ENCODE measurements at regions not wholly inside any gene's neighbourhood (a gene's known extent, or its start where the extent isn't known, plus 50 kb on each side); places are given as distances from the start of the nearest gene placed in this dataset.
"Not testable (repeated sequence)": the region's sequence is repeated elsewhere in the genome, so short reads cannot be mapped to it uniquely, and the experiment has no call there.

DNA sequence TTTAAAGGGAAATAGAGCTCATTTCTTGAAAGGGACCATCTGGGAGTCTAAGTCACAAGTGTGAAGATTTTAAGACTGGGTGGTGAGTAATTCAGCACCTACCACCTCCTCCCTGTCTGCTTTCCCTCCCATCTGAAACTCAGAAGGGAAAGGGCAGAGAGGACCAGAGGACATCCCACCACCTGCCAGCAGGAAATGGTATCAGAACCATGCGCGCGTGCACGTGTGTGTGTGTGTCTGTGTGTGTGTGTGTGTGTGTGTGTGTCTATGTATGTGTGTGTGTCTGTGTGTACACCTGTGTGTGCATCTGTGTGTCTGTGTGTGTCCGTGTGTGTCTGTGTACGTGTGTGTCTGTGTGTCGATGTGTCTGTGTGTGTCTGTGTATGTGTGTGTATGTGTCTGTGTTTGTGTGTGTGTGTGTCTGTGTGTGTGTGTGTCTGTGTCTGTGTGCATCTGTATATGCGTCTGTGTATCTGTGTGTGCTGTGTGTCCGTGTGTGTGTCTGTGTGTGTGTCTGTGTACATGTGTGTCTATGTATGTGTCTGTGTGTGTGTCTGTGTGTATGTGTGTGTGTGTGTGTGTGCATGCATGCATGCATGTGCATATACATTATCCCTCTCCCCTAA lies 76.8 kb downstream of the ZFP36L2 start:
- peak; percentile 97 for ATAC-seq

DNA sequence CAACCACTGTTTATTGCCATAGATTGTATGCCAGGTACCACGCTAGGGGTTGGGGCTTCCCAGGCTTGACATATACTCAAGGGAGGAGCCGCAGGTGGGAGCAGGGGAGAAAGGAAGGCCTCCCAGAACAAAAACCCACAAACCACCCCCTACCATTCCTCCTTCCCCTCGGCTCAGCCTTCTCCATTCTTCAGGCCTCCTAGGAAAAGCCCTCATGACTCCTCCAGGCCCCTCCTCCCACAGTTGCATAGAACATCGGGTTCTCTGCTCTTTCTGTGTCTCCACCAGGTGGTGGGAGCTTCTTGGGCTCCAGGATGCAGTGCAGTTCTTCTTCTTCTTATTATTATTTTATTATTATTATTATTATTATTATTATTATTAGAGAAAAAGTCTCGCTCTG lies 80.3 kb downstream of the ZFP36L2 start:
- no peak for ATAC-seq
- Mint-ChIP-seq H3K27ac (no peak overlapping the region), H3K36me3 (ENCODE audit: low read depth) (peaks cover 2% of the 10 kb centered on the region), H3K4me1 (peaks cover 60% of the 10 kb centered on the region), H3K9me3 (ENCODE audit: low read depth) (no peaks in the 10 kb centered on the region), H3K27me3 (no peaks in the 10 kb centered on the region), H3K4me3 (no peak overlapping the region)
- ChIA-PET CTCF (interaction anchor here (1.0 to 2.8 kb wide), 2 partner anchors 24 to 28 kb away, joined by 6 to 8 read pairs; no protein-coding TSS in a partner anchor), POLR2A (no interaction called here)
- intact Hi-C loops (cut with DNase I, micrococcal nuclease): no loop called here
- no peak for DNase-seq

More for the DNA sequence above, 76.8 kb downstream of the ZFP36L2 start:
- ChIA-PET POLR2A (interaction anchor here (0.6 to 1.4 kb wide), 7 partner anchors 10 to 45 kb away, joined by 3 to 9 read pairs (median 4); no protein-coding TSS in a partner anchor), CTCF (interaction anchor here (0.7 to 3.3 kb wide), 16 partner anchors 10 to 427 kb away, joined by 3 to 22 read pairs (median 4); no protein-coding TSS in a partner anchor)
- Mint-ChIP-seq H3K4me1 (peaks cover 67% of the 10 kb centered on the region), H3K27me3 (no peaks in the 10 kb centered on the region), H3K4me3 (peak overlapping the region; percentile 49), H3K27ac (peak overlapping the region; percentile 97), H3K36me3 (ENCODE audit: low read depth) (peaks cover 2% of the 10 kb centered on the region), H3K9me3 (ENCODE audit: low read depth) (no peaks in the 10 kb centered on the region)
- intact Hi-C loops (cut with DNase I, micrococcal nuclease): loop anchor here (1.0 to 5.0 kb wide), 4 partner anchors 9 to 1307 kb away; no protein-coding TSS in a partner anchor
- peak; percentile 86 for DNase-seq

GRCh38 chr2:43144263-43144662 lies 82.1 kb downstream of the ZFP36L2 start:
- ChIA-PET CTCF (interaction anchor here (1.2 kb wide), 1 partner anchor 83 kb away, joined by 3 read pairs; no protein-coding TSS in a partner anchor), POLR2A (no interaction called here)
- ATAC-seq: no peak
- peaks cover 62% of the 10 kb centered on the region for H3K4me1 Mint-ChIP-seq
- DNase-seq: no peak
- H3K36me3 Mint-ChIP-seq (ENCODE audit: low read depth): peaks cover 3% of the 10 kb centered on the region
- H3K4me3 Mint-ChIP-seq: no peak overlapping the region
- intact Hi-C loops (cut with DNase I, micrococcal nuclease): no loop called here
- no peaks in the 10 kb centered on the region for H3K9me3 Mint-ChIP-seq (ENCODE audit: low read depth)
- no peaks in the 10 kb centered on the region for H3K27me3 Mint-ChIP-seq
- H3K27ac Mint-ChIP-seq: peak overlapping the region; percentile 23

DNA sequence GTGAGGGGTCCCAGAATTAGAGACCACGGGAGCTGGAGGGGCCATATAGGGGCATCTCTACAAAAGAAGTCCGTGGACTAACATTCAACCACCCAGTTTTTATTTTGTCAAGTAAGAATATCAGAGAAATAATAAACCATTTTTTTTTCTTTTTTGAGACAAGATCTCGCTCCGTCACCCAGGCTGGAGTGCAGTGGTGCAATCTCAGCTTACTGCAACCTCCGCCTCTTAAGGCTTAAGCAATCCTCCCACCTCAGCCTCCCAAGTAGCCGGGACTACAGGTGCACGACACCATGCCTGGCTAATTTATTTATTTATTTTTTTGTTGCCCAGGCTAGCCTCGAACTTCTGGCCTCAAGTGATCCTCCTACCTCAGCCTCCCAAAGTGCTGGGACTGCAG lies 82.7 kb downstream of the ZFP36L2 start:
- ChIA-PET CTCF (interaction anchor here (0.8 to 1.2 kb wide), 3 partner anchors 11 to 83 kb away, joined by 3 read pairs; no protein-coding TSS in a partner anchor), POLR2A (no interaction called here)
- H3K4me1 Mint-ChIP-seq: peaks cover 59% of the 10 kb centered on the region

GRCh38 chr2:43142921-43143438 lies 83.4 kb downstream of the ZFP36L2 start:
- H3K4me3 Mint-ChIP-seq: peak overlapping the region; percentile 61
- peaks cover 59% of the 10 kb centered on the region for H3K4me1 Mint-ChIP-seq
- ATAC-seq (peak; percentile 75), DNase-seq (peak; percentile 76)
- ChIA-PET CTCF (interaction anchor here (0.6 to 1.2 kb wide), 4 partner anchors 11 to 84 kb away, joined by 3 read pairs; no protein-coding TSS in a partner anchor), POLR2A (interaction anchor here (0.6 kb wide), 1 partner anchor 24 kb away, joined by 3 read pairs; no protein-coding TSS in a partner anchor)
- H3K9me3 Mint-ChIP-seq (ENCODE audit: low read depth): no peaks in the 10 kb centered on the region
- H3K36me3 Mint-ChIP-seq (ENCODE audit: low read depth): peaks cover 3% of the 10 kb centered on the region
- peak overlapping the region; percentile 81 for H3K27ac Mint-ChIP-seq
- intact Hi-C loops (cut with DNase I, micrococcal nuclease): no loop called here
- H3K27me3 Mint-ChIP-seq: no peaks in the 10 kb centered on the region

More for the DNA sequence above, 82.7 kb downstream of the ZFP36L2 start:
- ATAC-seq (no peak), DNase-seq (no peak)
- intact Hi-C loops (cut with DNase I, micrococcal nuclease): no loop called here
- H3K27me3 Mint-ChIP-seq: no peaks in the 10 kb centered on the region
- H3K36me3 Mint-ChIP-seq (ENCODE audit: low read depth): peaks cover 3% of the 10 kb centered on the region
- H3K27ac Mint-ChIP-seq: peak overlapping the region; percentile 23
- no peaks in the 10 kb centered on the region for H3K9me3 Mint-ChIP-seq (ENCODE audit: low read depth)
- H3K4me3 Mint-ChIP-seq: no peak overlapping the region

DNA sequence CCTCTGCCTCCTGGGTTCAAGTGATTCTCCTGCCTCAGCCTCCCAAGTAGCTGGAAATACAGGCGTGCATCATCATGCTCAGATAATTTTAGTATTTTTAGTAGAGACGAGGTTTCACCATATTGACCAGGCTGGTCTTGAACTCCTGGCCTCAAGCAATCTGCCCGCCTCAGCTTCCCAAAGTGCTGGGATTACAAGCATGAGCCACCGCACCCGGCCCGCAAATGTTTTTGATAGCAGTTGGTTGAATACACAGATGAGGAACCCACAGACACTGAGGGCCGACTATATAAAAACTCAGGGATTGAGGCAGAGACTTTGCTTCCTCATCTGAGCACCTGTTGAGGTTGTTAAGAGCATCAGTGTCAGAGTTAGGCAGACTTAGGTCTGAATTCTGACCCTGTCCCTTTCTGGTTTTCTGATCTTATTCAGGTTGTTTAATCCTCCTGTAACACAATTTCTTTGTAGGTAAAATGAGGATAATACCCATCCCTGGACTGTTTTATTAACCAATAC lies 84.7 kb downstream of the ZFP36L2 start:
- H3K27me3 Mint-ChIP-seq, H3K27ac Mint-ChIP-seq: not testable (repeated sequence)

DNA sequence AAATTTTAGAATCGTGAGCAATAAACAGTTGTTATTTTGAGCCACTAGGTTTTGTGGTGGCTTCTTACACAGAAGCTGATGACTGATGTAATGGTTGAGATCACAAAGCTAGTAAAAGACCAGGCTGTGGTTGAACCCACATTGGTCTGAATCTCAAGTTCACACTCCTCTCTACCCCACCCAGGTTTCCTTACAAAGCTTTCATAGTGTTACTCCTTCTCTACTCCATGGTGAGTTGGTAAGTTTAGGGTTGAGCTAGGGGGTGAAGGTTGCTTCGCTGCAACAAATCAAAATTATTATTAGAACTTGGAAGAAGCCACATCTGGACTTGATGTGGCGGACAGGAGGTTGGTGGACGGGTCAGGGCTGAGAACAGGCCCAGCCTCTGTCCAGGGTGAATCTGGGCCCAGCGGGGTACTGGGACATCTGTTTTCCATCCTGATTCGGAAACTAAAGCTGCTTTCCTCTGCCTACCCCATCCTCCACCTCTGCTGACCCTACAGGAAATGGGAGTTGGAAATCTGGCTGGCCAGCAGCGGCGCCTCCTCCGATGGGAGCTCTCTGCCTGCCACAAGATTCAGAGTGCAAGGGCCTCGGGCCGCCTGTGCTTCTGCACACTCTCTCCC lies 86.3 kb downstream of the ZFP36L2 start:
- CTCF ChIA-PET: interaction anchor here (0.7 to 2.9 kb wide), 15 partner anchors 8 to 133 kb away, joined by 3 to 24 read pairs (median 3); no protein-coding TSS in a partner anchor
- Mint-ChIP-seq H3K36me3 (ENCODE audit: low read depth) (peaks cover 3% of the 10 kb centered on the region), H3K27ac (peak overlapping the region; percentile 62), H3K4me1 (peaks cover 72% of the 10 kb centered on the region), H3K4me3 (peak overlapping the region; percentile 5), H3K27me3 (no peaks in the 10 kb centered on the region), H3K9me3 (ENCODE audit: low read depth) (no peaks in the 10 kb centered on the region)
- POLR2A ChIA-PET: interaction anchor here (0.5 to 2.7 kb wide), 6 partner anchors 9 to 244 kb away, joined by 4 to 14 read pairs (median 7); partner anchors contain the start of gene ZFP36L2
- ATAC-seq: peak; percentile 30
- DNase-seq: peak; percentile 38
- intact Hi-C loops (cut with DNase I, micrococcal nuclease): loop anchor here in 1 of 2 experiments (10.0 kb wide), 1 partner anchor 285 kb away; no protein-coding TSS in a partner anchor

More for the DNA sequence above, 84.7 kb downstream of the ZFP36L2 start:
- intact Hi-C loops (cut with DNase I, micrococcal nuclease); ATAC-seq; H3K4me3 Mint-ChIP-seq; POLR2A ChIA-PET; H3K9me3 Mint-ChIP-seq (ENCODE audit: low read depth); H3K36me3 Mint-ChIP-seq (ENCODE audit: low read depth): not testable (repeated sequence)
- CTCF ChIA-PET: interaction anchor here (0.7 to 2.9 kb wide), 3 partner anchors 33 to 88 kb away, joined by 3 to 17 read pairs (median 4); no protein-coding TSS in a partner anchor
- peaks cover 67% of the 10 kb centered on the region for H3K4me1 Mint-ChIP-seq
- DNase-seq: peak; percentile 4

- DNase-seq: no peak
- H3K27ac Mint-ChIP-seq: peak overlapping the region; percentile 62
- peaks cover 3% of the 10 kb centered on the region for H3K36me3 Mint-ChIP-seq (ENCODE audit: low read depth)
- CTCF ChIA-PET: interaction anchor here (0.7 to 2.9 kb wide), 13 partner anchors 9 to 133 kb away, joined by 3 to 24 read pairs (median 4); no protein-coding TSS in a partner anchor
- H3K9me3 Mint-ChIP-seq (ENCODE audit: low read depth): no peaks in the 10 kb centered on the region
- peaks cover 73% of the 10 kb centered on the region for H3K4me1 Mint-ChIP-seq
- peak overlapping the region; percentile 5 for H3K4me3 Mint-ChIP-seq
- no peaks in the 10 kb centered on the region for H3K27me3 Mint-ChIP-seq
- ATAC-seq: no peak
- intact Hi-C loops (cut with DNase I, micrococcal nuclease): loop anchor here in 1 of 2 experiments (10.0 kb wide), 1 partner anchor 285 kb away; no protein-coding TSS in a partner anchor
- POLR2A ChIA-PET: interaction anchor here (0.6 to 2.7 kb wide), 5 partner anchors 10 to 88 kb away, joined by 3 to 14 read pairs (median 9); partner anchors contain the start of gene ZFP36L2
Observed at GRCh38 chr2:43139501-43139900, 86.9 kb downstream of the ZFP36L2 start.

DNA sequence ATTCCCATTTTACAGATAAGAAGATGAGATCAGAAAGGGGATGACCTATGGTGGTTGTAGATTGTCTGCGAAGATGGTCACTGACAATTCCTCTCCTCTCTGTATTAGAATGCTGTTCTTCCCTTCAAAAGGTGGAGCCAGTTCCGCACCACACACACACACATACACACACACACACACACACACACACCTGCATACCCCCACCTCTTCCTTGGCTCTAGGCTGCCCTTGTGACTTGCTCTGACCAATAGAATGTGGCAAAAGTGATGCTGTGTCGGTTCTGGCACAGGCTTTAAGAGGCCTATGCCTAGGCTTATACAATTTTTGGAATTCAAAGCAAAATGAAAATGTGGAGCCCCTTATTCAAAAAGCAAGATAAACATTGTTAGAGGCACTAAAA lies 88.0 kb downstream of the ZFP36L2 start:
- Mint-ChIP-seq H3K27me3 (no peaks in the 10 kb centered on the region), H3K9me3 (ENCODE audit: low read depth) (no peaks in the 10 kb centered on the region), H3K4me1 (peaks cover 76% of the 10 kb centered on the region), H3K36me3 (ENCODE audit: low read depth) (peaks cover 7% of the 10 kb centered on the region), H3K27ac (peak overlapping the region; percentile 95), H3K4me3 (no peak overlapping the region)
- ATAC-seq (no peak), DNase-seq (peak; percentile 22)
- ChIA-PET CTCF (interaction anchor here (0.7 to 2.9 kb wide), 7 partner anchors 10 to 192 kb away, joined by 3 to 24 read pairs (median 5); no protein-coding TSS in a partner anchor), POLR2A (interaction anchor here (2.7 kb wide), 1 partner anchor 89 kb away, joined by 14 read pairs; the partner anchor contains the start of gene ZFP36L2)
- intact Hi-C loops (cut with DNase I, micrococcal nuclease): loop anchor here in 1 of 2 experiments (10.0 kb wide), 1 partner anchor 286 kb away; no protein-coding TSS in a partner anchor

DNA sequence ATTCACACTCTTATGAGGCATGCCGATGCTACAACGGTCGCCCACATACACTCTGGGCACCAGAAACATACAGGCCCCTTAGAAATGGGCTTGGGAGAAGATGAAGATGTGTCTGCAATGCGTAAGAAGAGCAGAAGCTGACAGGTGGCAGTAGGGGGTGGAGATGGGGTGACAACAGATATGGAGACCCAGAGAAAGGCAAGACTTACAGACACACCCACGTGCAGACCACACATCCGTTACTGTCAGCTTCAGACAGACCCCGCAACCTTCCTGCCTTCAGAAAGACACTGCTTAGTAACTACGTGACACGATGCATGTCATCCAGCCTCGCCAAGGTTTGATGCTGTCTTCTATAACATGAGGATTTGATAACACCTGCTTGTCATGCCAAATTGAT lies 89.5 kb downstream of the ZFP36L2 start:
- ChIA-PET POLR2A (interaction anchor here (1.2 to 2.2 kb wide), 2 partner anchors 12 to 90 kb away, joined by 3 to 7 read pairs; partner anchors contain the start of gene ZFP36L2), CTCF (interaction anchor here (0.9 to 16.9 kb wide), 5 partner anchors 13 to 91 kb away, joined by 3 to 239 read pairs (median 6); partner anchors contain the start of gene ZFP36L2)
- no peaks in the 10 kb centered on the region for H3K9me3 Mint-ChIP-seq (ENCODE audit: low read depth)
- intact Hi-C loops (cut with DNase I, micrococcal nuclease): loop anchor here (1.0 to 10.0 kb wide), 7 partner anchors 12 to 288 kb away; no protein-coding TSS in a partner anchor
- peak overlapping the region; percentile 95 for H3K27ac Mint-ChIP-seq
- H3K36me3 Mint-ChIP-seq (ENCODE audit: low read depth): peaks cover 12% of the 10 kb centered on the region
- ATAC-seq (peak; percentile 68), DNase-seq (peak; percentile 90)
- H3K27me3 Mint-ChIP-seq: no peaks in the 10 kb centered on the region
- H3K4me3 Mint-ChIP-seq: peak overlapping the region; percentile 64
- peaks cover 82% of the 10 kb centered on the region for H3K4me1 Mint-ChIP-seq

Data from activated CD4-positive, alpha-beta T cell treated with anti-CD3 and anti-CD28 coated beads for 36 hours (primary cell).